BJ (cell line): ENCODE measurements at regions not wholly inside any gene's neighbourhood (a gene's known extent, or its start where the extent isn't known, plus 50 kb on each side); places are given as distances from the start of the nearest gene placed in this dataset.

ENCODE experiments used
- CTCF ChIA-PET: fragments of 350-600 bp; formaldehyde crosslinking; extraction: SDS; loops from one replicate; lab custom pipeline; 2021; ENCODE audit warnings: antibody characterized with exemption, inconsistent platforms; lab: Yijun Ruan, JAX
- POLR2A ChIA-PET: fragments of 300-600 bp; sonication (Branson Sonifier 250); formaldehyde crosslinking; extraction: SDS; loops from one replicate; lab custom pipeline; 2021; ENCODE audit warnings: antibody characterized with exemption; lab: Charles Lee
- DNase-seq: peaks from one replicate; pipeline ENCODE4 v3.0.0-alpha.2; 2011; ENCODE audit warnings: low read depth
- H3K27me3 ChIP-seq: 2 replicates; pipeline ENCODE4 v1.6.0; 2011; ENCODE audit warnings: low read length; ENCODE audit not compliant: control insufficient read depth, insufficient read depth
- H3K36me3 ChIP-seq: 2 replicates; pipeline ENCODE4 v1.5.1; 2011; ENCODE audit warnings: low read length; ENCODE audit not compliant: control insufficient read depth, insufficient read depth
- H3K4me3 ChIP-seq: 2 replicates; pipeline ENCODE4 v1.5.1; 2011; ENCODE audit warnings: low read depth, mild to moderate bottlenecking, control low read depth, low read length
- TF ChIP-seq, protein P1 (sequence below): IDR thresholded peaks from 2 replicates; pipeline ENCODE4 v1.5.1; 2011; ENCODE audit warnings: low read depth, mild to moderate bottlenecking, control low read depth, inconsistent platforms, low read length, moderate library complexity; ENCODE audit not compliant: insufficient read depth

DNA sequence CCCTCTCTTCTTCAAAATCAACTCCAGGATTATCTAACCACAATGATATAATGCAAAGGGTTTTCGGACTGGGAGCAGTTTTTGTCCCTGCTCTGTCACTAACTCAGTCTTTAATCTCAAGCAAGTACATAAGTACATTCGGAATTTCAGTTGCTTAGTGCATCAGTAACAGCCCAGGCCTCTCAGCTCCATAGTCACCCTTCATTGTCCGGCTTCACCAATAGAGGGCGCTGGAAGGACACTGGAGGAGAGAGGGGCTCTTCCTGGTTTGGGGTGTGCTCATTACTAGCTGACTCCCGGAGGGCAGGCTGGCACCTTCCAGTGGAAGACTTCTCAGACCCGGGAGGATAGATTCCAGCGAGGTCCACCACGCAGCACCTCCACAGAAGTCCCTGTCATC, 90.4 kb upstream of the PDGFD start:
- TF ChIP-seq, protein P1, sequence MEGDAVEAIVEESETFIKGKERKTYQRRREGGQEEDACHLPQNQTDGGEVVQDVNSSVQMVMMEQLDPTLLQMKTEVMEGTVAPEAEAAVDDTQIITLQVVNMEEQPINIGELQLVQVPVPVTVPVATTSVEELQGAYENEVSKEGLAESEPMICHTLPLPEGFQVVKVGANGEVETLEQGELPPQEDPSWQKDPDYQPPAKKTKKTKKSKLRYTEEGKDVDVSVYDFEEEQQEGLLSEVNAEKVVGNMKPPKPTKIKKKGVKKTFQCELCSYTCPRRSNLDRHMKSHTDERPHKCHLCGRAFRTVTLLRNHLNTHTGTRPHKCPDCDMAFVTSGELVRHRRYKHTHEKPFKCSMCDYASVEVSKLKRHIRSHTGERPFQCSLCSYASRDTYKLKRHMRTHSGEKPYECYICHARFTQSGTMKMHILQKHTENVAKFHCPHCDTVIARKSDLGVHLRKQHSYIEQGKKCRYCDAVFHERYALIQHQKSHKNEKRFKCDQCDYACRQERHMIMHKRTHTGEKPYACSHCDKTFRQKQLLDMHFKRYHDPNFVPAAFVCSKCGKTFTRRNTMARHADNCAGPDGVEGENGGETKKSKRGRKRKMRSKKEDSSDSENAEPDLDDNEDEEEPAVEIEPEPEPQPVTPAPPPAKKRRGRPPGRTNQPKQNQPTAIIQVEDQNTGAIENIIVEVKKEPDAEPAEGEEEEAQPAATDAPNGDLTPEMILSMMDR = no peak
- H3K36me3 ChIP-seq = no peaks in the 10 kb centered on the region
- H3K4me3 ChIP-seq = no peak overlapping the region
- POLR2A ChIA-PET = no interaction called here
- no peaks in the 10 kb centered on the region for H3K27me3 ChIP-seq
- no peak for DNase-seq
- CTCF ChIA-PET = interaction anchor here (0.7 kb wide), 1 partner anchor 194 kb away, joined by 4 read pairs; no protein-coding TSS in a partner anchor

DNA sequence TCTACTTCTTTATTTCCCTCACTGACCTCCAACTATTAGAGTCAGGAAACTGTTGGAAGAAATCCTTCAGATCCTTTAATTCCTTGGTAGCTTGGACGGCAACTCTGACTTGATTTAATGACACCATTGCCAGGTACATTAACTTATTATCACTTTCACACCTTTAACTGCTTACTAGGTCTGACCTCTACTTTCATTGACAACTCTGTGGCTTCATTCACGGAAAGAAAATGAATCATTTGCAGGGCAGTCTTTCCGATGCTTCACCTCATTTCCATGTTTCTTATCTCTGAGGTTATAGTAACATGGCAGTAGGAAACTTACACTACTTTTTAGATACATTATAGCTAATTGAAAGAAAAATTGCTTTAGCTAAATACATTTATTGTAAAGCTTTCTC, 82.6 kb upstream of the PDGFD start:
- Histone ChIP-seq H3K36me3 (no peaks in the 10 kb centered on the region), H3K4me3 (no peak overlapping the region), H3K27me3 (no peaks in the 10 kb centered on the region)
- CTCF ChIA-PET = no interaction called here
- TF ChIP-seq, protein P1 = no peak
- DNase-seq = no peak
- POLR2A ChIA-PET = no interaction called here

DNA sequence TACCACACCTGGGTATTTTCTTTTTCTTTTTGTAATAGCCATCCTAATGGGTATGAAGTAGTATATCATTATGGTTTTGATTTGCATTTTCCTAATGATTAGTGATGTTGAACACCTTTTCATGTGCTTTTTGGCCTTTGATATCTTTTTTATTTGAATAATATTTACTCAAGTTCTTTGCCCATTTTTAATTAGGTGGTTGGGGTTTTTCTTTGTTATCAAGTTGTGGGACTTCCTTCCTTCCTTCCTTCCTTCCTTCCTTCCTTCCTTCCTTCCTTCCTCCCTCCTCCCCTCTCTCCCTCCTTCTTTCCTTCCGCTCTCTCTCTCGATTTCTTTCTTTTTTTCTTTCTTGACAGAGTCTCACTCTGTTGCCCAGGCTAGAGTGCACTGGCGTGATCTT, 75.0 kb upstream of the PDGFD start:
- ChIA-PET POLR2A (no interaction called here), CTCF (no interaction called here)
- DNase-seq = no peak
- Histone ChIP-seq H3K4me3 (no peak overlapping the region), H3K27me3 (no peaks in the 10 kb centered on the region), H3K36me3 (no peaks in the 10 kb centered on the region)
- TF ChIP-seq, protein P1 = no peak

DNA sequence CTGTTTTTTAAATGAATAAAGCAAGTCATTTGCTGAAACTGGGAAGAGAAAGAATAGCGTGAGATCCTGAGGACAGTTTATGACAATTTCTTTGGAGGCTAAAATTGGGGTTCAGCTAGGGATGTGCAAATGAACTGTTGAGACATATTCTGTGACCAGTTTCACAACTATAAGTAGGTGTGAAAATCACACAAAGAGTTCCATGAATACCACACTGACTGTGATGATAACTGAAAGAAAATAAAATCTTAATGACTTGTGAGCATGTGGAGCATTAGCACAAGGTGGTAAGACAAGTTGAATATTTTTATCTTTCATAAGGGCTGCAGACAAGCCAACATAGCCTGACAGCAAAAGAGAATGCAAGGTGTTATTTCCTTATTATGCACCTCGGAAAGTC, 61.1 kb upstream of the PDGFD start:
- Histone ChIP-seq H3K4me3 (no peak overlapping the region), H3K36me3 (no peaks in the 10 kb centered on the region), H3K27me3 (no peaks in the 10 kb centered on the region)
- DNase-seq = no peak
- CTCF ChIA-PET = no interaction called here
- POLR2A ChIA-PET = no interaction called here
- TF ChIP-seq, protein P1 = no peak

DNA sequence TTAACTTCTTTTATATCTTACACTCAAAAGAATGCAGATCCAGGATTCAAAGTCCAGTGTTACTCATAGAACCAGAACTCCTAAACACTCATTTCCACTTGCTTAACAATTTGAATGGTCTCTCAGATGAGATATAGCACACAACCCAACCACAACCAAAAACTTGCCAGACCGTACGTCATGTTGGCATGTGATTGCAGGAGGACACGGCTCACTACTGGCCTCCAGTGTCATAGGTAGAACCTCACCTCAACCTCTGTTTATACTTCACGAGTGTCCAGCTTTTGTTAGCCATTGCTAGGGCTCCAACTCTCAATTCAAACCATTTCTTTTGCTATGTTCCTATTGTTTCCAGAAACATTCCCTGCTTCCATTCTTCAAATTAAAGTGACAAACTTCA, 58.5 kb upstream of the PDGFD start:
- ChIA-PET CTCF (no interaction called here), POLR2A (no interaction called here)
- Histone ChIP-seq H3K4me3 (no peak overlapping the region), H3K36me3 (no peaks in the 10 kb centered on the region), H3K27me3 (no peaks in the 10 kb centered on the region)
- TF ChIP-seq, protein P1 = no peak
- DNase-seq = no peak
